Activated effector memory CD4-positive, alpha-beta T cell treated with anti-CD3 and anti-CD28 coated beads, Interleukin-2, amount 50 U/mL, for 16 hours (primary cell): ENCODE measurements at regions not wholly inside any gene's neighbourhood (a gene's known extent, or its start where the extent isn't known, plus 50 kb on each side); places are given as distances from the start of the nearest gene placed in this dataset.
"Not testable (repeated sequence)": the region's sequence is repeated elsewhere in the genome, so short reads cannot be mapped to it uniquely, and the experiment has no call there.

Source experiments
- DNase-seq: peaks from one replicate; pipeline ENCODE4 v3.0.0-alpha.2; 2020

- DNase-seq: no peak
Observed at GRCh38 chr9:17846948-17847655, 268.2 kb downstream of the SH3GL2 start.

GRCh38 chr9:17847908-17848307 is 269.0 kb downstream of the SH3GL2 start:
- no peak for DNase-seq

- DNase-seq: no peak
Observed at GRCh38 chr9:17852108-17852507, 273.2 kb downstream of the SH3GL2 start.

DNA sequence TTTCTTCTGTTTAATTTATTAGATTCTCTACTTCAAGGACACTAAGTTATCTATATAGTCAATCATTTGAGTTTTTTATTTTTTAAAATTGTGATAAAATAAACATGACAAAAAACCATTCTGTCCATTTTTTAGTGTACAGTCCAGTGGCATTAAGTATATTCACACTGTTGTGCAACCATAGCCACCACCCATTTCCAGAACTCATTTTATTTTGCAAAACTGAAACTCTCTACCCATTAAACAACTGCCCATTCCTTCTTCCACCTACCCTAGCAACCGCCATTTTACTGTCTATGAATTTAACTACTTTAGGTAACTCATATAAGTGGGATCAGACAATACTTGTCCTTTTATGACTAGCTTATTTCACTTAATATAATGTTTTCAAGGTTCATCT is 275.6 kb downstream of the SH3GL2 start:
- DNase-seq: no peak

DNA sequence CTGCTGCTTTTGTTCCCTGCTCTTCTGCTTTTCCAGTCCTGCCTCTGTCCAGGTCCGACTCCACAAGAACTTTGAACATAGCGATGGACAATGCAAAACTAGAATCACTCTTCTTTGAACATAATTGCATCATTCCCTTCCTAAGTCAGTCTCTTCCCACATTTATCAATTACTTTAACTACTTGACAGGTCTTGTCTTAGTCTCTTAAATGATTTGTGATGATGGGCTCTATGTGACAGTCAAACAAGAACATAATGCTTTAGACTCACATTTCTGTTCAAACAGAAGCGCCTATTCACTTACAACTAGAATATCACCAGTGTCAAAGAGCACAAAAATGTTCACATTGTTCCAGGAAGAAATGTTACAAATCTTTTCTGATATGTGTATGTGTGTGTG is 278.1 kb downstream of the SH3GL2 start:
- DNase-seq: no peak

GRCh38 chr9:17859228-17859627 is 280.4 kb downstream of the SH3GL2 start:
- no peak for DNase-seq

- DNase-seq: no peak
Observed at GRCh38 chr9:17859987-17860386, 281.1 kb downstream of the SH3GL2 start.

GRCh38 chr9:17862101-17862500 is 283.2 kb downstream of the SH3GL2 start:
- DNase-seq: no peak

DNA sequence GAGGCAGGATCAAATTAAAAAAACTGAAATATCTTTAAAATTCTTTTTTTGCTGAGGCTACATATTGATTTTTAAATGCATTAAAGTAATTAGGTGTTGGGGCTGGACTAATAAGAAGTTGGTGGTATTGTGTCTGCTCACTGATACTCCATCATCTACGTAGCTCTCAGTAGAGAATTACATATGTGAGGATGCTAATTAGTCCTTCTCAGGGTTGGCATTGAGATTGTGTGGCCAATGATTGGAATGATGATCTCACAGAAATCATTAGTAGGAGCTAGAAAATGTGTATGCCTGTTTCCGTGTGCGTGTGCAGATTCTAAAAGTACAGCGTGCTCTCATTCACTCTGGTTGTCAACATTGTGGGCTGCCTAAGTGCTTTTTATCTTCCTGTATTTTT is 283.8 kb downstream of the SH3GL2 start:
- no peak for DNase-seq

- DNase-seq: no peak
Observed at GRCh38 chr9:17863213-17863883, 284.5 kb downstream of the SH3GL2 start.

GRCh38 chr9:17863924-17864323 is 285.1 kb downstream of the SH3GL2 start:
- no peak for DNase-seq

DNA sequence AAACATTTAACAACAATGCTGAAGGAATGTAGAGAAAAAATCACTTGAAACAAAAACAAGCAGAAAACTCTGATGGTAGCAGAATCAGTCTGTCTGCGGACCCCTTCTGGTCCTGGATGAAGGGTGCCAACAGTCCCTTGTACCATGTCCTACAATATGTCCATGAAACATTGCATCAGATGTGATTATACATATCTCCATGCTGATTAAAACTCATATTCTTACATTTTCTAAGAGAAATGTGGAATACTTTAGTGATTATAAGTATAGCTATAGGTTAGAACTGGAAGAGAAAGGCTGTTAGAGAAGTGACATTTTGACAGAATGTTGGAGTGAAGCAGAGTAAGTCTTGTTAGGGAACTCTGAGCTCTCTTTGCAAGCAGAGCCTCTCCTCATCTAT is 286.1 kb downstream of the SH3GL2 start:
- no peak for DNase-seq

GRCh38 chr9:17865881-17866280 is 287.0 kb downstream of the SH3GL2 start:
- no peak for DNase-seq

- no peak for DNase-seq
Observed at GRCh38 chr9:17870722-17871121, 291.9 kb downstream of the SH3GL2 start.

GRCh38 chr9:17871213-17871890 is 292.5 kb downstream of the SH3GL2 start:
- no peak for DNase-seq

GRCh38 chr9:17875886-17876285 is 297.0 kb downstream of the SH3GL2 start:
- DNase-seq: no peak

GRCh38 chr9:17876687-17877086 is 297.8 kb downstream of the SH3GL2 start:
- DNase-seq: no peak

GRCh38 chr9:17878810-17879370 is 300.0 kb downstream of the SH3GL2 start:
- no peak for DNase-seq

- DNase-seq: no peak
Observed at GRCh38 chr9:17881371-17881770, 302.5 kb downstream of the SH3GL2 start.

DNA sequence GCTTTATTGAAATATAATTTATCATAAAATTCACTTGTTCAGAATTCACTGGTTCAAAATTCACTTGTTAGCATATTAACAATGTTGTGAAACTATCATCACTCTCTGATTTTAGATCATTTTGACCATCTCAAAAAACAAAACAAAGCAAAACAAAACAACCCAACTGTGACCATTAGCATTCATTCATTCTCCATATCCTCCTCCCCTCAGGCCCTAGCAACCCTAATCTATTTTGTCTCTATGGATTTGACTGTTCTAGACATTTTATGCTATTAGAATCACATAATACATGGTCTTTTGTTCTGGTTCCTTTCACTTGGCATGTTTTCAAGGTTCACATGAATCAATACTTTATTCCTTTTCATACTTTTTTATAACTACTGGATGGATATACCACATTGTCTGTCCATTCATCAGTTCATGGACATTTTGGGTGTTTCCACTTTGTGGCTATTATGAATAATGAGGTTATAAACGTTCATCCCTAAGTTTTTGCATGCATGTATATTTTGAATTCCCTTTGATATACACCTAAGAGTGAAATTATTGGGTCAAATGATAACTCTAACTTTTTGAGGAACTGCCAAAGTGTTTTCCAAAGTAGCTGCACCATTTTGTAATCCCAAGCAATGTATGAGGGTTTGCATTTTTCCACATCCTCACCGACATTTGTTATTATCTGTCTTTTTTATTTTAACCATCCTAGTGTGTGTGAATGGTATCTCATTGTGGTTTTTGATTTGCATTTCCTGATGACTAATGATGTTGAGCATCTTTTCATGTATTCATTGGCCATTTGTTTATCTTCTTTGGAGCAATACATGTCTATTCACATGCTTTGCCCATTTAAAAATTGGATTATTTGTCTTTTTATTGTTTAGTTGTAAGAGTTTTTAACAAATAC is 304.1 kb downstream of the SH3GL2 start:
- no peak for DNase-seq

- no peak for DNase-seq
Observed at GRCh38 chr9:17888066-17888465, 309.2 kb downstream of the SH3GL2 start.

DNA sequence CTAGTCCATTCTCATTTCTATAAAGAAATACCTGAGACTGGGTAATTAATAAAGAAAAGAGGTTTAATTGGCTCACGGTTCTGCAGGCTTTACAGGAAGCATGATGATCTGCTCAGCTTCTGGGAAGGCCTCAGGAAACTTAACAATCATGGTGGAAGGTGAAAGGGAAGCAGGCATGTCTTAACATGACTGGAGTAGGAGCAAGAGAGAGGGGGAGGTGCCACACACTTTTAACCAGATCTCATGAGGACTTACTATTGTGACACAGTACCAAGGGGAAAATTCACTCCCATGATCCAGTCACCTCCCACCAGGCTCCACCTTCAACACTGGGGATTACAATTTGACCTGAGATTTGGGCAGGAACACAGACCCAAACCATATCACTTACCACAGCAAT is 310.1 kb downstream of the SH3GL2 start:
- not testable (repeated sequence) for DNase-seq
